GM23248 (cell line): ENCODE measurements at regions not wholly inside any gene's neighbourhood (a gene's known extent, or its start where the extent isn't known, plus 50 kb on each side); places are given as distances from the start of the nearest gene placed in this dataset.

ENCODE experiments used
- EZH2 ChIP-seq: fragments of 200-600 bp; sonication (generic); IDR thresholded peaks from 2 replicates; pipeline ENCODE4 v1.6.1; 2018; ENCODE audit warnings: antibody characterized with exemption, mild to moderate bottlenecking; ENCODE audit not compliant: insufficient read depth, poor library complexity, severe bottlenecking
- EZH2phosphoT487 ChIP-seq: fragments of 200-600 bp; sonication (generic); IDR thresholded peaks from 2 replicates; pipeline ENCODE4 v1.6.1; 2018; ENCODE audit warnings: antibody characterized with exemption, moderate library complexity, mild to moderate bottlenecking, low read depth; ENCODE audit not compliant: insufficient read depth

- no peak for TF ChIP-seq EZH2
- TF ChIP-seq EZH2phosphoT487 = no peak
These were observed 91.9 kb upstream of the CPM start for GRCh38 chr12:69024907-69025306.
